ENCODE measurements at regions not wholly inside any gene's neighbourhood (a gene's known extent, or its start where the extent isn't known, plus 50 kb on each side); places are given as distances from the start of the nearest gene placed in this dataset.

DNA sequence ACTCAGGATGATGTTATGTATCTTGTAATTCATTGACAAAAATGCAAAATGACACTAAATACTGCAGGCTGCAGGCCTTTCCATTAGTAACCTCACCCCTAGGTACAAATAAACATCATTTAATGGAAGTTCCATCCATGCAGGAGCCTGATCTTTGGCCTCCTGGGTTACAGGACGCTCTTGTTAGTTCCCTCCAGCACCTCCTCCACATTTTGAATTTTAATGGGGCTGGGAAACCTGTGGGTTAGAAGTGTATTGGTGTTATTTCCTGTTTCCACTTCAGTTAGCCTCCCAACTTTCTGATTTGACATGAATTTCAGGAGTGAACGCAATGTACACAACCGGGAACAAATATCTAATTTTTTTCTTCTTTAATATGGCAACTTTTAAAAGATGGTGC lies 237.1 kb upstream of the ARGLU1 start:
- Histone ChIP-seq H3K9me3 (no peaks in the 10 kb centered on the region), H3K4me3 (replicated peaks in 1 of 3) (no peak overlapping the region), H3K36me3 (no peaks in the 10 kb centered on the region), H3K4me1 (no peaks in the 10 kb centered on the region), H3K27me3 (no peaks in the 10 kb centered on the region), H3K27ac (no peak overlapping the region)
- TF ChIP-seq, protein P1, sequence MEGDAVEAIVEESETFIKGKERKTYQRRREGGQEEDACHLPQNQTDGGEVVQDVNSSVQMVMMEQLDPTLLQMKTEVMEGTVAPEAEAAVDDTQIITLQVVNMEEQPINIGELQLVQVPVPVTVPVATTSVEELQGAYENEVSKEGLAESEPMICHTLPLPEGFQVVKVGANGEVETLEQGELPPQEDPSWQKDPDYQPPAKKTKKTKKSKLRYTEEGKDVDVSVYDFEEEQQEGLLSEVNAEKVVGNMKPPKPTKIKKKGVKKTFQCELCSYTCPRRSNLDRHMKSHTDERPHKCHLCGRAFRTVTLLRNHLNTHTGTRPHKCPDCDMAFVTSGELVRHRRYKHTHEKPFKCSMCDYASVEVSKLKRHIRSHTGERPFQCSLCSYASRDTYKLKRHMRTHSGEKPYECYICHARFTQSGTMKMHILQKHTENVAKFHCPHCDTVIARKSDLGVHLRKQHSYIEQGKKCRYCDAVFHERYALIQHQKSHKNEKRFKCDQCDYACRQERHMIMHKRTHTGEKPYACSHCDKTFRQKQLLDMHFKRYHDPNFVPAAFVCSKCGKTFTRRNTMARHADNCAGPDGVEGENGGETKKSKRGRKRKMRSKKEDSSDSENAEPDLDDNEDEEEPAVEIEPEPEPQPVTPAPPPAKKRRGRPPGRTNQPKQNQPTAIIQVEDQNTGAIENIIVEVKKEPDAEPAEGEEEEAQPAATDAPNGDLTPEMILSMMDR (IDR thresholded peaks at IDR 0.05), result no peak
- no peak for TF ChIP-seq POLR2A (IDR thresholded peaks at IDR 0.05)
- intact Hi-C loops (cut with DNase I), result no loop called here
- WGBS, 2 donors, result 76 to 82% methylated on average over 3 of the region's 3 CpGs
- no peak for DNase-seq

DNA sequence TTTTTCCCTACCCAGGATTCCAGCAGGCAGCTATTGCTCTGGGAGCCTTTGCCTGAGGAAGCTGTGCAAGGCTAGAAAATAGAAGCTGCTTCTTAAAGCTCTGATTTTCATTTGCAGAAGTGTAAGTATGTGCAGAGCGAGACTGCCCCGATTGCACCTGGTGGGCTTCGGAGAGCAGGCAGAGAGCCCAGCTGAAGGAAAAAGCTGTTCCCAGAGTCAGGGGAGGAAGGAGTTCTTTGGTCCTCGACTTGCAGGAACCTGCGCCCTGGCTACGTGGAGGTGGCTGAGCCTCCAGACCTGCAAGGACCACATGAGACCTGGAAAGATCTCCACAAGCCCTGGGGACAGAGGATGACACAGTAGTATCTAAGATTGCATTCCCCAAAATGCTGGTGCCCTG lies 235.0 kb upstream of the ARGLU1 start:
- no peak for TF ChIP-seq POLR2A (IDR thresholded peaks at IDR 0.05)
- TF ChIP-seq, protein P1 (IDR thresholded peaks at IDR 0.05), result no peak
- Histone ChIP-seq H3K27ac (no peak overlapping the region), H3K27me3 (no peaks in the 10 kb centered on the region), H3K4me3 (replicated peaks in 1 of 3) (no peak overlapping the region), H3K9me3 (no peaks in the 10 kb centered on the region), H3K4me1 (no peaks in the 10 kb centered on the region), H3K36me3 (no peaks in the 10 kb centered on the region)
- no peak for DNase-seq
- WGBS, 2 donors, result 75 to 79% methylated on average over 6 of the region's 6 CpGs
- intact Hi-C loops (cut with DNase I), result no loop called here

DNA sequence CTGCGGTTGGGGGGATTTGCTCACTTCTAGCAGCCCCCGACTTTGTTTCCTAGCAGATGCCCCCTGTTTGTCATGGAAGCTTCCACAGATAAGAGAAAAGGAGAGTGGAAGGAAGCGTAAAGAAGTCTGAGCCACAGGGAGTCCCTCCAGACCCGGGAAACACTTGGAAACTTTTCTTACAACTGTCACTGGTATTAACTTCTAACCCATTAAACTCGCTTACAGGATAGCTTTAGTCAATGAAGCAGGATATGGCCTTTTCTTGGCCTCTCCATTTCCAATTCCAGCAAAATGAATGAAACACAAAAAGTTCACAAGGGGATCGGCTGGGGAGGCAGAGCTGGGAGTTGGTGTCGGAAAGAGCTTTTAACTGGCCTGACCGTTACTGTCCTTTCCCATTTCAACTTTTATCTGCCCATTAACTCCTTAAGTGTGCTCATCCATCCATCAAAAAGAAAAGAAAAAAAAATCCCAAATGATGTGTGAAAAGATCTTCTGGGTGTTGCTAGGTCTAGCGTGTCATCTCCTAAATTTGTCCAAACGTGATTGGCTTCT lies 231.9 kb upstream of the ARGLU1 start:
- no peak overlapping the region for H3K27ac ChIP-seq
- no peaks in the 10 kb centered on the region for H3K27me3 ChIP-seq
- no peaks in the 10 kb centered on the region for H3K9me3 ChIP-seq
- WGBS, 2 donors, result 66 to 67% methylated on average over 10 of the region's 10 CpGs
- no peaks in the 10 kb centered on the region for H3K36me3 ChIP-seq
- TF ChIP-seq, protein P1 (IDR thresholded peaks at IDR 0.05), result no peak
- no peak for TF ChIP-seq POLR2A (IDR thresholded peaks at IDR 0.05)
- no peak for DNase-seq
- intact Hi-C loops (cut with DNase I), result no loop called here
- H3K4me3 ChIP-seq (replicated peaks in 1 of 3), result no peak overlapping the region
- no peaks in the 10 kb centered on the region for H3K4me1 ChIP-seq

DNA sequence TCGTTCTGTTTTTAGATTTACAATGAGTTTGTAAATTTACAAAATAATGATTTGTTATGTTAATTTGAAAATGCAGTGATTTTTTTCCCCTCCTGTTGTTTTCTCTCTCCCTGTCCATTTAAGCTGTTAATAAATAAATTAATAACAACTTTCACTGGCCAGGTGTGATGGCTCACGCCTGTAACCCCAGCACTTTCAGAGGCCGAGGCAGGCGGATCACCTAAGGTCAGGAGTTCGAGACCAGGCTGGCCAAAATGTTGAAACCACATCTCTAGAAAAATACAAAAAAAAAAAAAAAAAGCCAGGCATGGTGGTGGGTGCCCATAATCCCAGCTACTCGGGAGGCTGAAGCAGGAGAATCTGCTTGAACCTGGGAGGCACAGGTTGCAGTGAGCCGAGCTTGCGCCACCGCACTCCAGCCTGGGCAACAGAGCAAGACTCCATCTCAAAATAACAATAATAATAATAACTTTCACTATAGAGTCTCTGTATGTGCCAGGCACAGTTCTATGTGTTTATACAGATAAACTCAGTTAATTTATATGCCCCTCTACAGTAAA lies 229.2 kb upstream of the ARGLU1 start:
- intact Hi-C loops (cut with DNase I), result no loop called here
- 79 to 80% methylated on average over 9 of the region's 9 CpGs for WGBS, 2 donors
- Histone ChIP-seq H3K4me3 (replicated peaks in 1 of 3) (no peak overlapping the region), H3K27me3 (no peaks in the 10 kb centered on the region), H3K36me3 (no peaks in the 10 kb centered on the region), H3K4me1 (no peaks in the 10 kb centered on the region), H3K9me3 (no peaks in the 10 kb centered on the region), H3K27ac (no peak overlapping the region)
- DNase-seq, result no peak
- TF ChIP-seq POLR2A (IDR thresholded peaks at IDR 0.05), result no peak
- TF ChIP-seq, protein P1 (IDR thresholded peaks at IDR 0.05), result no peak

DNA sequence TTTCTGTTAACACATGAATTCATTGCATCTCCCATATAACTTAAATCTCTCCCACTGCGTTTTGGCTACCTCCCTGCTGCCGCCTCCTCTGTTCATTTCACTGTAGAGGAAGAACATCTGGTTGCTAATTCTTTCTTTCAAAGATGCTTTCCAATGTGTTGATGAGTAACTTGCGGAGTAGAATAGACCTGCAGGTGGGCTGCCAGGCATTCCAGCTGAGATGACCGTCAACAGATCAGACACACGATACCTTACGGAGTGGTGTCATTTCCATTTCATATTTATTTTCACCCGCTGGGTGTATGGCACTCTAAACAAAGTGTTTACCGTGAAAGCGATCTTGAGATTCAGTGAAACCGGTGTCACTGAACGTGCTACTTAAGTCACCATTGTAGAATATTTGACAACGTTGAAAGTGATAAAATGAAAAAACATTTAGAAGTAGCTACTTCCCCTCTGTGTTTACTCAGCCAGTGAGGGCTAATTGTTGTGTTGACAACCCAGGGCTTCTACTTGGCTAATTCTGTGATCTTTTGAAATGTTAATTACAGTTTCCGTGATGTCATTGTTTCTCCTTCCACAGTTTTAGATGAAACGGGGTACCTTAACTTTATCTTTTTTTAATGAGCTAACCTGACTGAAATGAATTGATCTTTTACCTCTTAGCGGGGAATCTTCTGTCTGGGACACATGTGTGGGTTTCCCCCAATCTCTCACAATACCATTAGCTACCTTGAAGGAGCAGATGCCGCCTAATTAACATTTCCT lies 228.5 kb upstream of the ARGLU1 start:
- Histone ChIP-seq H3K36me3 (no peaks in the 10 kb centered on the region), H3K4me3 (replicated peaks in 1 of 3) (no peak overlapping the region), H3K27me3 (no peaks in the 10 kb centered on the region), H3K27ac (no peak overlapping the region), H3K4me1 (no peaks in the 10 kb centered on the region), H3K9me3 (no peaks in the 10 kb centered on the region)
- intact Hi-C loops (cut with DNase I), result no loop called here
- DNase-seq, result no peak
- WGBS, 2 donors, result 51 to 61% methylated on average over 16 of the region's 16 CpGs
- TF ChIP-seq, protein P1 (IDR thresholded peaks at IDR 0.05), result no peak
- TF ChIP-seq POLR2A (IDR thresholded peaks at IDR 0.05), result no peak

Data from thyroid gland (tissue), 4 donors.